ENCODE measurements at regions not wholly inside any gene's neighbourhood (a gene's known extent, or its start where the extent isn't known, plus 50 kb on each side); places are given as distances from the start of the nearest gene placed in this dataset.

- Histone ChIP-seq H3K9me2 (no peaks in the 10 kb centered on the region), H3K9me3 (no peaks in the 10 kb centered on the region), H3F3A (replicated peaks; ENCODE audit: insufficient read depth) (no peaks in the 10 kb centered on the region), H4K20me1 (ENCODE audit: insufficient read depth) (no peaks in the 10 kb centered on the region), H3K4me2 (no peak overlapping the region), H3K9ac (no peak overlapping the region), H3K79me2 (ENCODE audit: insufficient read depth) (no peaks in the 10 kb centered on the region), H3K4me1 (ENCODE audit: control insufficient read depth in 1 of 2, insufficient read depth in 2 of 2, low read depth in 1 of 2, low read length in 1 of 2) (peaks cover 8 to 14% of the 10 kb centered on the region in 2 experiments), H3K36me3 (replicated peaks in 1 of 2; ENCODE audit: control insufficient read depth in 1 of 2, insufficient read depth in 2 of 2, low read length in 1 of 2) (no peaks in the 10 kb centered on the region), H2AFZ (ENCODE audit: low read depth) (no peak overlapping the region), H3K27me3 (ENCODE audit: insufficient read depth) (no peaks in the 10 kb centered on the region), H3K27ac (ENCODE audit: low read depth in 2 of 2, low read length in 1 of 2) (no peak overlapping the region), H3K4me3 (ENCODE audit: low read depth in 2 of 2, low read length in 1 of 2) (no peak overlapping the region)
- TF ChIP-seq YY1 (IDR thresholded peaks at IDR 0.05; ENCODE audit: low read depth) (no peak), IRF3 (IDR thresholded peaks at IDR 0.05; ENCODE audit: low read depth, low read length) (no peak), TEAD4 (IDR thresholded peaks at IDR 0.05; ENCODE audit: borderline replicate concordance, insufficient read depth) (no peak), NFIC (IDR thresholded peaks at IDR 0.05; ENCODE audit: borderline replicate concordance) (no peak), POLR2AphosphoS5 (IDR thresholded peaks at IDR 0.05; ENCODE audit: low read depth, low read length) (no peak), MAX (IDR thresholded peaks at IDR 0.05; ENCODE audit: low read depth) (no peak), GABPA (IDR thresholded peaks at IDR 0.05; ENCODE audit: low read depth) (no peak)
- ChIA-PET CTCF (no interaction called here), POLR2A (no interaction called here)
- no peak for DNase-seq
- WGBS (ENCODE audit: low lambda C conversion rate): 85% methylated on average over 2 of the region's 2 CpGs
Measured at GRCh38 chr12:92300777-92301176, 155.1 kb upstream of the BTG1 start.

GRCh38 chr12:92299744-92300143 is 154.1 kb upstream of the BTG1 start:
- H3K9me2 ChIP-seq: no peaks in the 10 kb centered on the region
- ChIA-PET CTCF (interaction anchor here (0.7 kb wide), 1 partner anchor 46 kb away, joined by 3 read pairs; no protein-coding TSS in a partner anchor), POLR2A (no interaction called here)
- H3K4me3 ChIP-seq (ENCODE audit: low read depth in 2 of 2, low read length in 1 of 2): no peak overlapping the region
- no peaks in the 10 kb centered on the region for H3F3A ChIP-seq (replicated peaks; ENCODE audit: insufficient read depth)
- no peaks in the 10 kb centered on the region for H3K27me3 ChIP-seq (ENCODE audit: insufficient read depth)
- H3K36me3 ChIP-seq (replicated peaks in 1 of 2; ENCODE audit: control insufficient read depth in 1 of 2, insufficient read depth in 2 of 2, low read length in 1 of 2): no peaks in the 10 kb centered on the region
- no peak for DNase-seq
- peaks cover 8 to 13% of the 10 kb centered on the region in 2 experiments for H3K4me1 ChIP-seq (ENCODE audit: control insufficient read depth in 1 of 2, insufficient read depth in 2 of 2, low read depth in 1 of 2, low read length in 1 of 2)
- H3K79me2 ChIP-seq (ENCODE audit: insufficient read depth): no peaks in the 10 kb centered on the region
- H4K20me1 ChIP-seq (ENCODE audit: insufficient read depth): no peaks in the 10 kb centered on the region
- no peaks in the 10 kb centered on the region for H3K9me3 ChIP-seq
- 63% methylated on average over 3 of the region's 3 CpGs for WGBS (ENCODE audit: low lambda C conversion rate)
- no peak overlapping the region for H2AFZ ChIP-seq (ENCODE audit: low read depth)
- no peak overlapping the region for H3K4me2 ChIP-seq
- no peak overlapping the region for H3K27ac ChIP-seq (ENCODE audit: low read depth in 2 of 2, low read length in 1 of 2)
- no peak overlapping the region for H3K9ac ChIP-seq
- TF ChIP-seq MXI1 (IDR thresholded peaks at IDR 0.05; ENCODE audit: low read depth, low read length) (no peak), EP300 (IDR thresholded peaks at IDR 0.05; ENCODE audit: borderline replicate concordance in 1 of 2, low read depth in 1 of 2, low read length in 1 of 2) (no peak), RCOR1 (IDR thresholded peaks at IDR 0.05; ENCODE audit: low read length) (no peak), RFX5 (IDR thresholded peaks at IDR 0.05; ENCODE audit: low read length) (no peak), FOXM1 (IDR thresholded peaks at IDR 0.05; ENCODE audit: low read depth) (no peak), POLR2AphosphoS5 (IDR thresholded peaks at IDR 0.05; ENCODE audit: low read depth, low read length) (no peak), SMC3 (IDR thresholded peaks at IDR 0.05; ENCODE audit: low read depth, low read length) (no peak), GATA2 (CRISPR knock-in tag; IDR thresholded peaks at IDR 0.05) (no peak), NRF1 (IDR thresholded peaks at IDR 0.05; ENCODE audit: low read depth, low read length) (no peak), REST (IDR thresholded peaks at IDR 0.05; ENCODE audit: low read depth, low read length) (no peak), USF1 (IDR thresholded peaks at IDR 0.05; ENCODE audit: borderline replicate concordance, low read depth) (no peak), ELF1 (IDR thresholded peaks at IDR 0.05) (no peak), RAD21 (IDR thresholded peaks at IDR 0.05; ENCODE audit: low read length) (no peak), CTCF (IDR thresholded peaks at IDR 0.05) (no peak), TAF1 (IDR thresholded peaks at IDR 0.05; ENCODE audit: borderline replicate concordance, low read depth, low read length) (no peak), JUND (IDR thresholded peaks at IDR 0.05) (no peak)
